GM23338 (cell line): ENCODE measurements at regions not wholly inside any gene's neighbourhood (a gene's known extent, or its start where the extent isn't known, plus 50 kb on each side); places are given as distances from the start of the nearest gene placed in this dataset.

Experiments used
- ATAC-seq: fragments of 200-7000 bp; cut with Tn5 transposase; 3 replicates; pipeline ENCODE4 v1.9.1; 2020
- DNase-seq: peaks from one replicate; pipeline ENCODE4 v3.0.0-alpha.2; 2015; ENCODE audit warnings: low spot score
- H2AFZ ChIP-seq: fragments of 200-600 bp; sonication (generic); 2 replicates; pipeline ENCODE4 v1.8.0; 2016; ENCODE audit warnings: antibody characterized with exemption, mild to moderate bottlenecking, moderate library complexity
- H3F3A ChIP-seq: fragments of 200-600 bp; sonication (generic); replicated peaks from 2 replicates; pipeline ENCODE4 v1.8.0; 2017; ENCODE audit warnings: antibody characterized with exemption, mixed run types, low read depth
- H3K27ac ChIP-seq: fragments of 200-600 bp; sonication (generic); 2 replicates; pipeline ENCODE4 v1.6.1; 2016; ENCODE audit warnings: low read depth
- H3K27me3 ChIP-seq: fragments of 200-600 bp; sonication (generic); 2 replicates; pipeline ENCODE4 v1.8.0; 2016; ENCODE audit warnings: mild to moderate bottlenecking, mixed run types, moderate library complexity; ENCODE audit not compliant: insufficient read depth
- H3K36me3 ChIP-seq: fragments of 200-600 bp; sonication (generic); 2 replicates; pipeline ENCODE4 v1.8.0; 2016; ENCODE audit warnings: mild to moderate bottlenecking; ENCODE audit not compliant: insufficient read depth
- H3K4me1 ChIP-seq: fragments of 200-600 bp; sonication (generic); 2 replicates; pipeline ENCODE4 v1.8.0; 2016; ENCODE audit warnings: mild to moderate bottlenecking, moderate library complexity; ENCODE audit not compliant: insufficient read depth
- H3K4me2 ChIP-seq: fragments of 200-600 bp; sonication (generic); 2 replicates; pipeline ENCODE4 v1.7.1; 2017; ENCODE audit warnings: mixed run types
- H3K4me3 ChIP-seq: fragments of 200-600 bp; sonication (generic); 2 replicates; pipeline ENCODE4 v1.6.1; 2016; ENCODE audit warnings: mixed run types
- H3K79me2 ChIP-seq: fragments of 200-600 bp; sonication (generic); replicated peaks from 2 replicates; pipeline ENCODE4 v1.8.0; 2017; ENCODE audit warnings: mild to moderate bottlenecking; ENCODE audit not compliant: insufficient read depth
- H3K9me2 ChIP-seq: fragments of 200-600 bp; sonication (generic); 2 replicates; pipeline ENCODE4 v1.8.0; 2017; ENCODE audit not compliant: insufficient read depth
- H4K20me1 ChIP-seq: fragments of 200-600 bp; sonication (generic); replicated peaks from 2 replicates; pipeline ENCODE4 v1.8.0; 2017; ENCODE audit warnings: mild to moderate bottlenecking; ENCODE audit not compliant: insufficient read depth
- H3K27ac Mint-ChIP-seq: 2 replicates; pipeline ENCODE4 v1.8.0; 2020; ENCODE audit warnings: inconsistent platforms, mild to moderate bottlenecking, moderate library complexity, mixed read lengths
- H3K27me3 Mint-ChIP-seq: 3 replicates; pipeline ENCODE4 v1.8.0; 2022; ENCODE audit warnings: low read depth, mild to moderate bottlenecking, moderate library complexity, mixed read lengths, inconsistent platforms; ENCODE audit not compliant: insufficient read depth, poor library complexity
- H3K36me3 Mint-ChIP-seq: 3 replicates; pipeline ENCODE4 v1.8.0; 2021; ENCODE audit warnings: low read depth, mild to moderate bottlenecking, inconsistent platforms, moderate library complexity, mixed read lengths
- H3K4me1 Mint-ChIP-seq: 3 replicates; pipeline ENCODE4 v1.8.0; 2020; ENCODE audit warnings: mild to moderate bottlenecking, inconsistent platforms, mixed read lengths
- H3K4me3 Mint-ChIP-seq: 3 replicates; pipeline ENCODE4 v1.8.0; 2021; ENCODE audit warnings: moderate library complexity, mild to moderate bottlenecking, inconsistent platforms, mixed read lengths
- H3K9me3 Mint-ChIP-seq: 3 replicates; pipeline ENCODE4 v1.8.0; 2020; ENCODE audit warnings: moderate library complexity, mild to moderate bottlenecking, inconsistent platforms, mixed read lengths
- CREB1 ChIP-seq: fragments of 250-450 bp; sonication (Bioruptor Pico); IDR thresholded peaks from 2 replicates; pipeline ENCODE4 v1.5.0; 2020; ENCODE audit warnings: low read depth, mild to moderate bottlenecking, moderate library complexity
- CTCF ChIP-seq, 2 experiments: fragments of 200-600 bp in 1 of 2; sonication (generic) in 1 of 2; conservative IDR thresholded peaks; 2 replicates each; pipeline versions ENCODE4 v1.5.1 to v1.6.1; 2016 to 2017; ENCODE audit warnings: antibody characterized with exemption in 2 of 2, low read depth in 2 of 2, mild to moderate bottlenecking in 2 of 2, moderate library complexity in 1 of 2
- ETS1 ChIP-seq: IDR thresholded peaks from 2 replicates; pipeline ENCODE4 v1.6.1; 2016; ENCODE audit warnings: antibody characterized with exemption
- EZH2 ChIP-seq: fragments of 200-600 bp; sonication (generic); IDR thresholded peaks from one replicate; pipeline ENCODE4 v1.8.0; 2017; ENCODE audit warnings: antibody characterized with exemption, mild to moderate bottlenecking, low read depth; ENCODE audit not compliant: unreplicated experiment
- EZH2phosphoT487 ChIP-seq: fragments of 200-600 bp; sonication (generic); IDR thresholded peaks from one replicate; pipeline ENCODE4 v1.8.1; 2018; ENCODE audit warnings: antibody characterized with exemption; ENCODE audit not compliant: unreplicated experiment
- JUNB ChIP-seq: IDR thresholded peaks from one replicate; pipeline ENCODE4 v1.6.1; 2016; ENCODE audit warnings: antibody characterized with exemption; ENCODE audit not compliant: unreplicated experiment
- NANOG ChIP-seq: IDR thresholded peaks from 2 replicates; pipeline ENCODE4 v1.6.1; 2016; ENCODE audit warnings: antibody characterized with exemption, borderline replicate concordance
- POLR2AphosphoS5 ChIP-seq: IDR thresholded peaks from 2 replicates; pipeline ENCODE4 v1.6.1; 2016; ENCODE audit warnings: antibody characterized with exemption, low read depth
- REST ChIP-seq: IDR thresholded peaks from one replicate; pipeline ENCODE4 v1.6.1; 2018; ENCODE audit warnings: antibody characterized with exemption; ENCODE audit not compliant: unreplicated experiment
- STAT1 ChIP-seq: IDR thresholded peaks from one replicate; pipeline ENCODE4 v1.6.1; 2016; ENCODE audit warnings: antibody characterized with exemption; ENCODE audit not compliant: unreplicated experiment
- ZNF114 ChIP-seq: fragments of 250-450 bp; sonication (Bioruptor Pico); IDR thresholded peaks from 2 replicates; pipeline ENCODE4 v1.5.0; 2020; ENCODE audit warnings: mild to moderate bottlenecking, moderate library complexity
- ZNF331 ChIP-seq: fragments of 250-450 bp; sonication (Bioruptor Pico); IDR thresholded peaks from 2 replicates; pipeline ENCODE4 v1.5.0; 2020; ENCODE audit warnings: low read depth, mild to moderate bottlenecking, moderate library complexity
- ZNF462 ChIP-seq: fragments of 250-450 bp; sonication (Bioruptor Pico); IDR thresholded peaks from 2 replicates; pipeline ENCODE4 v1.5.0; 2020; ENCODE audit warnings: mild to moderate bottlenecking, moderate library complexity

- ATAC-seq (no peak), DNase-seq (no peak)
- H3K4me2 ChIP-seq: no peak overlapping the region
- H3K4me1 ChIP-seq: no peaks in the 10 kb centered on the region
- no peaks in the 10 kb centered on the region for H3K27me3 ChIP-seq
- peaks cover 4% of the 10 kb centered on the region; the same call in 2 of the 3 replicates for H3K9me3 Mint-ChIP-seq
- H3K4me3 ChIP-seq: no peak overlapping the region
- 0 out of 2 replicates have a peak, but pooled peaks cover 4% of the 10 kb centered on the region for H3K9me2 ChIP-seq
- H2AFZ ChIP-seq: no peak overlapping the region
- H3F3A ChIP-seq: no peaks in the 10 kb centered on the region
- peaks cover 6% of the 10 kb centered on the region; the same call in 2 of the 3 replicates for H3K4me1 Mint-ChIP-seq
- H3K27me3 Mint-ChIP-seq: peaks cover 2% of the 10 kb centered on the region
- no peaks in the 10 kb centered on the region; the same call in 2 of the 3 replicates for H3K36me3 Mint-ChIP-seq
- H4K20me1 ChIP-seq: no peaks in the 10 kb centered on the region
- H3K79me2 ChIP-seq: no peaks in the 10 kb centered on the region
- H3K27ac ChIP-seq: no peak overlapping the region
- no peak overlapping the region for H3K27ac Mint-ChIP-seq
- no peak overlapping the region for H3K4me3 Mint-ChIP-seq
- no peaks in the 10 kb centered on the region for H3K36me3 ChIP-seq
- TF ChIP-seq CREB1 (CRISPR knock-in tag): no peak
- no peak for TF ChIP-seq CTCF (conservative IDR thresholded peaks at IDR 0.05; ENCODE audit: low read depth in 2 of 2)
- TF ChIP-seq ZNF114 (CRISPR knock-in tag): no peak
- TF ChIP-seq EZH2phosphoT487: no peak
- no peak for TF ChIP-seq EZH2
- TF ChIP-seq JUNB: no peak
- TF ChIP-seq POLR2AphosphoS5: no peak
- no peak for TF ChIP-seq STAT1
- no peak for TF ChIP-seq REST
- no peak for TF ChIP-seq ZNF331 (CRISPR knock-in tag)
- no peak for TF ChIP-seq ZNF462 (CRISPR knock-in tag)
- TF ChIP-seq ETS1: no peak
- no peak for TF ChIP-seq NANOG
Measured at GRCh38 chr2:22003270-22003669, 879.5 kb downstream of the TDRD15 start.
